ENCODE measurements at regions not wholly inside any gene's neighbourhood (a gene's known extent, or its start where the extent isn't known, plus 50 kb on each side); places are given as distances from the start of the nearest gene placed in this dataset.

DNA sequence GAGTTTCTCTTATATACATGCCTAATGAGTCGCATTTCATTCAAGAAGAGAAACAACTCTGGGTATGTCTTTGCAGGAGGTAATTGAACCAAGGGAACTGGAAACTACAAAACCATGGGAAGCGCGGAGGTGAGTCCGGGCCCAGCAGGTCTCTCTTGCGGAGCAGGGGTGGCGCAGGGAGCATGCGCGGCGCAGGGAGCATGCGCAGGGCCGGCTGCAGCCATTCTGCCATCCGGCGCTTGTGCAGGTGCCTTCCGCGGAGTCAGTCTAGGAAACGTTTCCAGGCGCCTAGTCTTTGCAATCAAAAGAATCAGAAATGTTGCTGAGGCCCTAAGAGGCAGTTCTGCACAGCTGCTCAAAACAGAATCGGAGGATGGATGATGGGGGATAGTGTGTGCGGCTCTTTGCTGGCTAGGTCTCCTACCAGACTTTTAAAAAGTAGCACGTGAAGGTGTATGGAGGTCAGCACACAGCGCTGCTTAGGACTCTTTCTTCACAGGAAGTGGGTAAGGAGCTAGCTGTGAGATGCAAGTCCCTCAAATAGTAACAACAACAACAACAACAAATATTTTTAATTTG, 433.8 kb upstream of the FAT1 start:
- TF ChIP-seq POLR2AphosphoS5 (IDR thresholded peaks at IDR 0.05; ENCODE audit: insufficient read depth in 1 of 2, low read depth in 1 of 2) = no peak
- TF ChIP-seq, protein P1, sequence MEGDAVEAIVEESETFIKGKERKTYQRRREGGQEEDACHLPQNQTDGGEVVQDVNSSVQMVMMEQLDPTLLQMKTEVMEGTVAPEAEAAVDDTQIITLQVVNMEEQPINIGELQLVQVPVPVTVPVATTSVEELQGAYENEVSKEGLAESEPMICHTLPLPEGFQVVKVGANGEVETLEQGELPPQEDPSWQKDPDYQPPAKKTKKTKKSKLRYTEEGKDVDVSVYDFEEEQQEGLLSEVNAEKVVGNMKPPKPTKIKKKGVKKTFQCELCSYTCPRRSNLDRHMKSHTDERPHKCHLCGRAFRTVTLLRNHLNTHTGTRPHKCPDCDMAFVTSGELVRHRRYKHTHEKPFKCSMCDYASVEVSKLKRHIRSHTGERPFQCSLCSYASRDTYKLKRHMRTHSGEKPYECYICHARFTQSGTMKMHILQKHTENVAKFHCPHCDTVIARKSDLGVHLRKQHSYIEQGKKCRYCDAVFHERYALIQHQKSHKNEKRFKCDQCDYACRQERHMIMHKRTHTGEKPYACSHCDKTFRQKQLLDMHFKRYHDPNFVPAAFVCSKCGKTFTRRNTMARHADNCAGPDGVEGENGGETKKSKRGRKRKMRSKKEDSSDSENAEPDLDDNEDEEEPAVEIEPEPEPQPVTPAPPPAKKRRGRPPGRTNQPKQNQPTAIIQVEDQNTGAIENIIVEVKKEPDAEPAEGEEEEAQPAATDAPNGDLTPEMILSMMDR (IDR thresholded peaks at IDR 0.05) = no peak
